ENCODE measurements at regions not wholly inside any gene's neighbourhood (a gene's known extent, or its start where the extent isn't known, plus 50 kb on each side); places are given as distances from the start of the nearest gene placed in this dataset.

- no peak for TF ChIP-seq CTCF (tag by site-specific recombination; IDR thresholded peaks at IDR 0.05)
- no peak for TF ChIP-seq ZNF670 (tag by site-specific recombination; IDR thresholded peaks at IDR 0.05; ENCODE audit: low read depth)
- no peak for TF ChIP-seq ZNF621 (tag by site-specific recombination; IDR thresholded peaks at IDR 0.05)
These were observed 384.6 kb upstream of the SLC30A5 start for GRCh38 chr5:68709239-68709638.
